SJSA1 (cell line): ENCODE measurements at regions not wholly inside any gene's neighbourhood (a gene's known extent, or its start where the extent isn't known, plus 50 kb on each side); places are given as distances from the start of the nearest gene placed in this dataset.

Experiments used
- DNase-seq, 2 experiments: peaks; one replicate each; pipeline ENCODE4 v3.0.0-alpha.2; 2015 to 2020; ENCODE audit warnings: low spot score in 2 of 2, low read depth in 1 of 2
- H3K27ac ChIP-seq: fragments of 250-450 bp; sonication (Bioruptor Pico); 2 replicates; pipeline ENCODE4 v1.5.1; 2020; ENCODE audit warnings: mild to moderate bottlenecking, moderate library complexity
- H3K27me3 ChIP-seq: fragments of 250-450 bp; sonication (Bioruptor Pico); replicated peaks from 2 replicates; pipeline ENCODE4 v1.5.1; 2020; ENCODE audit warnings: mild to moderate bottlenecking, moderate library complexity
- H3K36me3 ChIP-seq: fragments of 250-450 bp; sonication (Bioruptor Pico); 2 replicates; pipeline ENCODE4 v1.5.1; 2020; ENCODE audit warnings: mild to moderate bottlenecking
- H3K4me1 ChIP-seq: fragments of 250-450 bp; sonication (Bioruptor Pico); replicated peaks from 2 replicates; pipeline ENCODE4 v1.6.1; 2021; ENCODE audit warnings: mild to moderate bottlenecking
- H3K4me3 ChIP-seq: fragments of 250-450 bp; sonication (Bioruptor Pico); 2 replicates; pipeline ENCODE4 v1.5.1; 2020; ENCODE audit warnings: mild to moderate bottlenecking
- H3K9me3 ChIP-seq: fragments of 250-450 bp; sonication (Bioruptor Pico); replicated peaks from 2 replicates; pipeline ENCODE4 v1.5.1; 2020; ENCODE audit warnings: mild to moderate bottlenecking

DNA sequence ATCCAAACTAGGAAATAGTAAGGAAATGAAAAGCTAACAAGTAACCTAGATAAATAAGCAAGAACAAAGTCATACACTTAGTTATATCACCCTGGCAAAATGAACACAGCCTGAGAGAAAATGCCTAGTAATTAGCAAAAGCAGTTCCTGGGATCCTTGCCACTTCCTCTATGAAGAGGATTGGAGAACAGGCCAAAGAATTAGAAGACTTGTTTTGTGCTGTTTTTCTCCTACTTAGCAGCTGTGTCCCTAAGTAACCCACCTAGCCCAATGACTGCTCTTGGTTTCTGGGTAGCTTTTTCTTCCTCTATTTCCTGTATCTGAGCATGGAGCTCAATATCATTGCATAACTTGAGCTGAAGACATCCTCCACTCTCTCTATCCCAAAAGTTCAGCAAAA lies 713.9 kb downstream of the ETS1 start:
- Histone ChIP-seq H3K27ac (no peak overlapping the region), H3K36me3 (no peaks in the 10 kb centered on the region), H3K27me3 (no peaks in the 10 kb centered on the region), H3K9me3 (no peaks in the 10 kb centered on the region), H3K4me3 (no peak overlapping the region), H3K4me1 (no peaks in the 10 kb centered on the region)
- no peak for DNase-seq

- DNase-seq: no peak
- Histone ChIP-seq H3K4me1 (no peaks in the 10 kb centered on the region), H3K36me3 (no peaks in the 10 kb centered on the region), H3K27ac (no peak overlapping the region), H3K4me3 (no peak overlapping the region), H3K27me3 (no peaks in the 10 kb centered on the region), H3K9me3 (no peaks in the 10 kb centered on the region)
These were observed 721.2 kb downstream of the ETS1 start for GRCh38 chr11:127866109-127866508.

DNA sequence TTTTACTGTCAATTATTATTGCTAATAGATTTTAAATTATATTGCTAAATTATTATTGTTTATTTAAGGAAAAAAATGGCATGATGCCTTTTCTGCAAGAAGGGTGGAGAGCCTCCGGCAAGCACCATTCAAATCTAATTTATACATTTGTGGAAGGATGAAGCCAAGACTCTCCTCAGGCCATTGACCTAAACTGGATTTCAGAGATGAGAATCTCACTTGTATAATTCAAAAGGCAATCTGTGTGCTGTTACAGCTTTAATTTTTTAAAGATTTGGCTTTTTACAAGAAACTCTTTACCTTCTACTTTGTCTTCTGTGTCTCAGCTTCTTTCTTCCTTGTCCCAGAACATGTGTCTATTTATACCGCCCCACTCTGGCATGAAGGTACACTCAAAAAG lies 722.5 kb downstream of the ETS1 start:
- Histone ChIP-seq H3K27me3 (no peaks in the 10 kb centered on the region), H3K9me3 (no peaks in the 10 kb centered on the region), H3K4me1 (no peaks in the 10 kb centered on the region), H3K27ac (no peak overlapping the region), H3K36me3 (no peaks in the 10 kb centered on the region), H3K4me3 (no peak overlapping the region)
- no peak for DNase-seq

DNA sequence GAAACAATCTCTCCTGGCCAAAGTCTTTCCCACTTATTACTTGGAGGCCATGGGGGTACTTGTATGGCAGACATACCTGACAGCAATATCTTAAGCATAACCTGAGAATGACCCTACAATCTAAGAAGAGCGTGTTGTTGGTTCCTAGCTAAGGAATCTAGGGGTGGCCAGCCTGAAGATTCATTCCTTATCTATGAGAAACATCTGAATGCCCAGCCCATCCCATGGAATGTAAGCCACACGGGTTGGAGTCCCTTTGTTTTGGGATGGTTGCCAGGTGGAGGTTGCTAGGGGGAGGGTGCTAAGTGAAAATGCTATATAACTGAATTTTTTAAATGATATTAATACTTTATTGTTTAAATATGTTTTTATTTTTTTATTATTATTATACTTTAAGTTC lies 725.0 kb downstream of the ETS1 start:
- Histone ChIP-seq H3K4me1 (no peaks in the 10 kb centered on the region), H3K4me3 (no peak overlapping the region), H3K27me3 (no peaks in the 10 kb centered on the region), H3K9me3 (no peaks in the 10 kb centered on the region), H3K27ac (no peak overlapping the region), H3K36me3 (no peaks in the 10 kb centered on the region)
- DNase-seq: no peak

GRCh38 chr11:127859941-127860354 lies 727.4 kb downstream of the ETS1 start:
- no peak overlapping the region for H3K4me3 ChIP-seq
- no peaks in the 10 kb centered on the region for H3K4me1 ChIP-seq
- no peak overlapping the region for H3K27ac ChIP-seq
- no peak for DNase-seq
- H3K9me3 ChIP-seq: no peaks in the 10 kb centered on the region
- no peaks in the 10 kb centered on the region for H3K27me3 ChIP-seq
- H3K36me3 ChIP-seq: no peaks in the 10 kb centered on the region

DNA sequence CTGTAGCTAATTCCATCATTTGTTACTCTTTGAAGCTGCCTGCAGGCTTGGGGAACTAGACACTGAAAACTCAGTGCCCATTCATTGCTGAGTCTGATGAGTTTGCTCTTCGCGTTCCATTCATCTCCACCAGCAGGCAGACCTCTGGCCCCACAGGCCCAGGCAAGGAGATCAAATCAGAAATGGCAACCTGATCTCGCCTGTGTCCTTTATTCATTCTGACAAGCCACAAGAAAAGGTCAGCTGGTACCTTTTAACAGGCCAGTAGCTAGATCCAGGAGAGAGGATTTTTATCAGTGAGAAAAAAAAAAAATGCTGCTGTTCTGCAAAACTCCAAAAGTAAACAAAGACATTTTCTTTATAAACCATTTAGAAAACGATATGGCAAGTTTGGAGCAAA lies 742.5 kb downstream of the ETS1 start:
- Histone ChIP-seq H3K27me3 (no peaks in the 10 kb centered on the region), H3K27ac (no peak overlapping the region)

GRCh38 chr11:127843483-127844396 lies 743.6 kb downstream of the ETS1 start:
- DNase-seq: peak; percentile 2 to 56
- Histone ChIP-seq H3K27me3 (no peaks in the 10 kb centered on the region), H3K27ac (no peak overlapping the region), H3K9me3 (no peaks in the 10 kb centered on the region), H3K36me3 (no peaks in the 10 kb centered on the region), H3K4me3 (no peak overlapping the region), H3K4me1 (no peaks in the 10 kb centered on the region)

More for the DNA sequence above, 742.5 kb downstream of the ETS1 start:
- DNase-seq: no peak
- no peak overlapping the region for H3K4me3 ChIP-seq
- no peaks in the 10 kb centered on the region for H3K36me3 ChIP-seq
- no peaks in the 10 kb centered on the region for H3K4me1 ChIP-seq
- H3K9me3 ChIP-seq: no peaks in the 10 kb centered on the region

GRCh38 chr11:127825183-127825582 lies 762.2 kb downstream of the ETS1 start:
- Histone ChIP-seq H3K36me3 (no peaks in the 10 kb centered on the region), H3K27ac (no peak overlapping the region), H3K9me3 (no peaks in the 10 kb centered on the region), H3K4me3 (no peak overlapping the region), H3K27me3 (no peaks in the 10 kb centered on the region), H3K4me1 (no peaks in the 10 kb centered on the region)
- no peak for DNase-seq

- DNase-seq: no peak
- Histone ChIP-seq H3K4me1 (no peaks in the 10 kb centered on the region), H3K36me3 (no peaks in the 10 kb centered on the region), H3K27ac (no peak overlapping the region), H3K9me3 (no peaks in the 10 kb centered on the region), H3K27me3 (no peaks in the 10 kb centered on the region), H3K4me3 (no peak overlapping the region)
These were observed 768.7 kb downstream of the ETS1 start for GRCh38 chr11:127818625-127819024.

DNA sequence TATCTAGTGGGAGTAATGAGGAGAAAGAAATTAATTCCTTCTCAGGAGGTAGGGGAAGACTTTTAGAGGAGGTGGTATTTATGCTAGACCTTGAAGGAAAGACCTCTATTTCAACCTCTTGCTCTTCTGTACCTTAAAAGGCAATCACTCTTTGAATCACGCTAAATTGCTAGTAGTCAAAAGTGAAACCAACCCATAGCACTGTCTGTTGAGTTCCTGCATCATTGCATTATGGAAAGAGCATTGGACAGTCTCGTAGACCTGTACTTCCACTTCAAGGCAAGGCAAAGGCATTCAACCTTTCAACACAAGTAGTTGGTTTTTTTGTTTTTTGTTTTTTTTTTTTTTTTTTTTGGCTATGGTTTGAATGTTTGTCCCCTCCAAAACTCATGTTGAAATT lies 770.4 kb downstream of the ETS1 start:
- DNase-seq: no peak
- Histone ChIP-seq H3K36me3 (no peaks in the 10 kb centered on the region), H3K27ac (no peak overlapping the region), H3K4me3 (no peak overlapping the region), H3K4me1 (no peaks in the 10 kb centered on the region), H3K9me3 (no peaks in the 10 kb centered on the region), H3K27me3 (no peaks in the 10 kb centered on the region)

GRCh38 chr11:127815331-127815730 lies 772.0 kb downstream of the ETS1 start:
- no peak for DNase-seq
- H3K4me1 ChIP-seq: no peaks in the 10 kb centered on the region
- no peaks in the 10 kb centered on the region for H3K36me3 ChIP-seq
- H3K4me3 ChIP-seq: no peak overlapping the region
- H3K27me3 ChIP-seq: no peaks in the 10 kb centered on the region
- no peak overlapping the region for H3K27ac ChIP-seq
- H3K9me3 ChIP-seq: no peaks in the 10 kb centered on the region

DNA sequence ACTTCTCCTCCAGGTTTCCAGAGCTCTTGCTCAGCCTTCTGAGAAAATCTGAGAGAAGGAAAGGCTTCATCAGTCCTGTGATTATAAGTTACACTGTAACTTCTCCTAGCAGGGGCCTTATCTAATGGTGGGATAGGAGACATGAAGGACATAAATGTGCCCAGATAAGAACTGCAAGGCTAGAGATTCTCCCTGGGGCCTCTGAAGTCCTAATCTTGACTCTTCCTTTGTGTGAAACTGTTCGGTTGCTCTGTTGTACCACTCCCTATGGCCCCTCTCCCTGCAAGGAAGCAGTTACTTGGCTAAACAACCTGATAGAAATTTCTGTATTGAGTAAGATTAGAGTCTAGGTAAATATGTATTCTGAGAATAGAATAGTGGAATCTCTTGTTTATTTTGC lies 780.9 kb downstream of the ETS1 start:
- no peaks in the 10 kb centered on the region for H3K4me1 ChIP-seq
- no peaks in the 10 kb centered on the region for H3K9me3 ChIP-seq
- no peak overlapping the region for H3K27ac ChIP-seq
- no peaks in the 10 kb centered on the region for H3K36me3 ChIP-seq
- H3K27me3 ChIP-seq: no peaks in the 10 kb centered on the region
- no peak for DNase-seq
- no peak overlapping the region for H3K4me3 ChIP-seq

DNA sequence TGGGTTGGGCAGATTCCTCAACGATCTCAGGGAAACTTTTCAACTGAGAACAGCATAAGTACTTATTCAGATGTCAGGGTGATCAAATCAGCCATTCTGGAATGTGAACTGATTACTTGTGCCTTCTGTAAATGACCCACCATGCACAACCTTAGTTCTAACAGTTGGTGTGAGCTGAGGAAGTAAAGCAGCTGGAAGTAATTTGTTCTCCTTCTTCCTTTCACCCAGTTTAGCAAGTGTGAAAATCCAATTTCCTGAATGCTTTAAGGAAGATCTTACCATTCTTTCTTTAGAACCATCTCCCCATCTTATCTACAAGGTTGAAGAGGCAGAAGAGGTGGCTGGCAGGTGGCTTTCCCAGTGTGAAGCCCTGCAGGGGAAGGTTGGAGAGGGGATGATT lies 781.6 kb downstream of the ETS1 start:
- Histone ChIP-seq H3K4me3 (no peak overlapping the region), H3K27ac (no peak overlapping the region), H3K4me1 (no peaks in the 10 kb centered on the region), H3K36me3 (no peaks in the 10 kb centered on the region), H3K9me3 (no peaks in the 10 kb centered on the region), H3K27me3 (no peaks in the 10 kb centered on the region)
- no peak for DNase-seq

GRCh38 chr11:127804747-127805400 lies 782.5 kb downstream of the ETS1 start:
- H3K9me3 ChIP-seq: no peaks in the 10 kb centered on the region
- no peak for DNase-seq
- H3K4me1 ChIP-seq: no peaks in the 10 kb centered on the region
- H3K4me3 ChIP-seq: no peak overlapping the region
- H3K27ac ChIP-seq: no peak overlapping the region
- no peaks in the 10 kb centered on the region for H3K27me3 ChIP-seq
- H3K36me3 ChIP-seq: no peaks in the 10 kb centered on the region
